GM23248 (cell line): ENCODE measurements at regions not wholly inside any gene's neighbourhood (a gene's known extent, or its start where the extent isn't known, plus 50 kb on each side); places are given as distances from the start of the nearest gene placed in this dataset.

Experiments
- EZH2 ChIP-seq: fragments of 200-600 bp; sonication (generic); IDR thresholded peaks from 2 replicates; pipeline ENCODE4 v1.6.1; 2018; ENCODE audit warnings: antibody characterized with exemption, mild to moderate bottlenecking; ENCODE audit not compliant: insufficient read depth, poor library complexity, severe bottlenecking
- EZH2phosphoT487 ChIP-seq: fragments of 200-600 bp; sonication (generic); IDR thresholded peaks from 2 replicates; pipeline ENCODE4 v1.6.1; 2018; ENCODE audit warnings: antibody characterized with exemption, moderate library complexity, mild to moderate bottlenecking, low read depth; ENCODE audit not compliant: insufficient read depth

GRCh38 chr11:109132539-109132938 is 289.5 kb upstream of the C11orf87 start:
- TF ChIP-seq EZH2 (no peak), EZH2phosphoT487 (no peak)
